ENCODE measurements at regions not wholly inside any gene's neighbourhood (a gene's known extent, or its start where the extent isn't known, plus 50 kb on each side); places are given as distances from the start of the nearest gene placed in this dataset.

DNA sequence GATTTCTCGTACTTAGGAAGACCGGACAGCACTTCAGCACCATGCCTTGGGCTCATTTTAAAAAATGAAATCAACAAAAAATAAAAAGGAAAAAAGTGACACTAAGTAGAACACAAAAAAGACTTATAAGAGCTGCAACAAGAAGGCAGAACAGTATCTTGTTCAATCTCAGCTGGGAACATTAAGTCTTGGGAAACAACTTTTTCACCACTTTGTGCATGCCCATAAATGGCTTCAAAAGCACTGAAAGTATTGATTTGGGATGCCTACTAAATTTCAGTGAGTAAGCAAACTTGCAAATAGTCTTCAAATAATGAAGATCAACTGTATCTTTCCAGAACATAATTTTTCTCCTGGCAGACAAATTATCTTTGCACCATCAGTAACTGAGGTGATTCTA, 489.3 kb downstream of the NXPH1 start:
- Histone ChIP-seq H2AFZ (ENCODE audit: low read depth, low read length) (no peak overlapping the region), H3K4me3 (ENCODE audit: low read length) (no peak overlapping the region), H3K4me2 (ENCODE audit: low read length) (no peak overlapping the region), H3K79me2 (replicated peaks; ENCODE audit: insufficient read depth, low read length) (no peaks in the 10 kb centered on the region), H4K20me1 (ENCODE audit: insufficient read depth) (no peaks in the 10 kb centered on the region), H3K9me3 (ENCODE audit: low read length) (no peaks in the 10 kb centered on the region), H3K9ac (ENCODE audit: low read length) (no peak overlapping the region), H3K27ac (ENCODE audit: low read length) (no peak overlapping the region), H3K27me3 (ENCODE audit: insufficient read depth, low read depth, low read length) (no peaks in the 10 kb centered on the region), H3F3A (ENCODE audit: insufficient read depth, low read length, poor library complexity, severe bottlenecking) (no peaks in the 10 kb centered on the region), H3K36me3 (ENCODE audit: insufficient read depth, low read length) (no peaks in the 10 kb centered on the region), H3K9me2 (ENCODE audit: insufficient read depth, low read length) (no peaks in the 10 kb centered on the region)
- TF ChIP-seq, protein P1, sequence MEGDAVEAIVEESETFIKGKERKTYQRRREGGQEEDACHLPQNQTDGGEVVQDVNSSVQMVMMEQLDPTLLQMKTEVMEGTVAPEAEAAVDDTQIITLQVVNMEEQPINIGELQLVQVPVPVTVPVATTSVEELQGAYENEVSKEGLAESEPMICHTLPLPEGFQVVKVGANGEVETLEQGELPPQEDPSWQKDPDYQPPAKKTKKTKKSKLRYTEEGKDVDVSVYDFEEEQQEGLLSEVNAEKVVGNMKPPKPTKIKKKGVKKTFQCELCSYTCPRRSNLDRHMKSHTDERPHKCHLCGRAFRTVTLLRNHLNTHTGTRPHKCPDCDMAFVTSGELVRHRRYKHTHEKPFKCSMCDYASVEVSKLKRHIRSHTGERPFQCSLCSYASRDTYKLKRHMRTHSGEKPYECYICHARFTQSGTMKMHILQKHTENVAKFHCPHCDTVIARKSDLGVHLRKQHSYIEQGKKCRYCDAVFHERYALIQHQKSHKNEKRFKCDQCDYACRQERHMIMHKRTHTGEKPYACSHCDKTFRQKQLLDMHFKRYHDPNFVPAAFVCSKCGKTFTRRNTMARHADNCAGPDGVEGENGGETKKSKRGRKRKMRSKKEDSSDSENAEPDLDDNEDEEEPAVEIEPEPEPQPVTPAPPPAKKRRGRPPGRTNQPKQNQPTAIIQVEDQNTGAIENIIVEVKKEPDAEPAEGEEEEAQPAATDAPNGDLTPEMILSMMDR (IDR thresholded peaks at IDR 0.05; ENCODE audit: poor library complexity, severe bottlenecking): no peak
- no peak for TF ChIP-seq SMC3 (conservative IDR thresholded peaks at IDR 0.05; ENCODE audit: poor library complexity)
- TF ChIP-seq, protein P2, sequence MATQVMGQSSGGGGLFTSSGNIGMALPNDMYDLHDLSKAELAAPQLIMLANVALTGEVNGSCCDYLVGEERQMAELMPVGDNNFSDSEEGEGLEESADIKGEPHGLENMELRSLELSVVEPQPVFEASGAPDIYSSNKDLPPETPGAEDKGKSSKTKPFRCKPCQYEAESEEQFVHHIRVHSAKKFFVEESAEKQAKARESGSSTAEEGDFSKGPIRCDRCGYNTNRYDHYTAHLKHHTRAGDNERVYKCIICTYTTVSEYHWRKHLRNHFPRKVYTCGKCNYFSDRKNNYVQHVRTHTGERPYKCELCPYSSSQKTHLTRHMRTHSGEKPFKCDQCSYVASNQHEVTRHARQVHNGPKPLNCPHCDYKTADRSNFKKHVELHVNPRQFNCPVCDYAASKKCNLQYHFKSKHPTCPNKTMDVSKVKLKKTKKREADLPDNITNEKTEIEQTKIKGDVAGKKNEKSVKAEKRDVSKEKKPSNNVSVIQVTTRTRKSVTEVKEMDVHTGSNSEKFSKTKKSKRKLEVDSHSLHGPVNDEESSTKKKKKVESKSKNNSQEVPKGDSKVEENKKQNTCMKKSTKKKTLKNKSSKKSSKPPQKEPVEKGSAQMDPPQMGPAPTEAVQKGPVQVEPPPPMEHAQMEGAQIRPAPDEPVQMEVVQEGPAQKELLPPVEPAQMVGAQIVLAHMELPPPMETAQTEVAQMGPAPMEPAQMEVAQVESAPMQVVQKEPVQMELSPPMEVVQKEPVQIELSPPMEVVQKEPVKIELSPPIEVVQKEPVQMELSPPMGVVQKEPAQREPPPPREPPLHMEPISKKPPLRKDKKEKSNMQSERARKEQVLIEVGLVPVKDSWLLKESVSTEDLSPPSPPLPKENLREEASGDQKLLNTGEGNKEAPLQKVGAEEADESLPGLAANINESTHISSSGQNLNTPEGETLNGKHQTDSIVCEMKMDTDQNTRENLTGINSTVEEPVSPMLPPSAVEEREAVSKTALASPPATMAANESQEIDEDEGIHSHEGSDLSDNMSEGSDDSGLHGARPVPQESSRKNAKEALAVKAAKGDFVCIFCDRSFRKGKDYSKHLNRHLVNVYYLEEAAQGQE (IDR thresholded peaks at IDR 0.05; ENCODE audit: borderline replicate concordance): no peak
- TF ChIP-seq TAF1 (IDR thresholded peaks at IDR 0.05; ENCODE audit: low read depth): no peak
- TF ChIP-seq EZH2 (IDR thresholded peaks at IDR 0.05; ENCODE audit: borderline replicate concordance, insufficient read depth, low read length, poor library complexity, severe bottlenecking): no peak
- no peak for TF ChIP-seq EP300 (conservative IDR thresholded peaks at IDR 0.05; ENCODE audit: poor library complexity, severe bottlenecking)
- no peak for TF ChIP-seq MXI1 (conservative IDR thresholded peaks at IDR 0.05; ENCODE audit: poor library complexity, severe bottlenecking)
- TF ChIP-seq RAD21 (conservative IDR thresholded peaks at IDR 0.05): no peak

DNA sequence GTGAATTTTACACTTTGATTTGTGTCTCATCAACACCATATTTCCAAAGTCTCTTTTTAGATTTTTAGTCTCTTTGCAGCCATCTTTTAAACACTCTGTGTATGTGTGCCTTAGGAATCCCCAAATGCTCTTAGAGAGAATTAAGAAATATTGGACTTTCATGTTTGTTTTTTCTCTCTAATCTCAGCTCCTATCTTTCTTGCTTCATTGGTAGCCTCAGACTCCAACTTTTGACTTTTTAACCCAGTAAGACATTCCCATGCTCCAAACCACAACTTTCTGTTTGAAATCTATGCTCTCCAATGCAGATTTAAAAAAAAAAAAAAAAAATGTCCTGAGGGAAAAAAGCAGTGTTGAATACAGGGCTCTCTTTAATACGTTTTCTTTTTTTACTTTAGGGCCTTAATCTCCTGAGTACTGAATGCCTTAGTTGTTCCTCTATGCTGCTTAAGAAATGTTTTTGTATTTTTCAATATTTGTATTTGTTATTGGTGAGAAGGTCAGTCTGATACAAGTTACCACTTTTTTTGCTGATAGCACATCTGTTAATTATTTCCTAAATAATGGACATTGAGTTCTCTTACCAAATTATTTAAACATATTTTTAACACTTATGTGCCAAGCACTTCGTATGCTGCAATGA, 489.9 kb downstream of the NXPH1 start:
- no peaks in the 10 kb centered on the region for H4K20me1 ChIP-seq (ENCODE audit: insufficient read depth)
- no peaks in the 10 kb centered on the region for H3K27me3 ChIP-seq (ENCODE audit: insufficient read depth, low read depth, low read length)
- no peak for TF ChIP-seq EZH2 (IDR thresholded peaks at IDR 0.05; ENCODE audit: borderline replicate concordance, insufficient read depth, low read length, poor library complexity, severe bottlenecking)
- H3K9ac ChIP-seq (ENCODE audit: low read length): no peak overlapping the region
- H3K79me2 ChIP-seq (replicated peaks; ENCODE audit: insufficient read depth, low read length): no peaks in the 10 kb centered on the region
- no peaks in the 10 kb centered on the region for H3K9me3 ChIP-seq (ENCODE audit: low read length)
- H3K4me3 ChIP-seq (ENCODE audit: low read length): no peak overlapping the region
- no peak overlapping the region for H2AFZ ChIP-seq (ENCODE audit: low read depth, low read length)
- H3K36me3 ChIP-seq (ENCODE audit: insufficient read depth, low read length): no peaks in the 10 kb centered on the region
- no peaks in the 10 kb centered on the region for H3F3A ChIP-seq (ENCODE audit: insufficient read depth, low read length, poor library complexity, severe bottlenecking)
- H3K27ac ChIP-seq (ENCODE audit: low read length): no peak overlapping the region
- no peak overlapping the region for H3K4me2 ChIP-seq (ENCODE audit: low read length)
- H3K9me2 ChIP-seq (ENCODE audit: insufficient read depth, low read length): no peaks in the 10 kb centered on the region

Data from neural cell (in vitro differentiated cells).